Body of pancreas (tissue), 4 donors: ENCODE measurements at regions not wholly inside any gene's neighbourhood (a gene's known extent, or its start where the extent isn't known, plus 50 kb on each side); places are given as distances from the start of the nearest gene placed in this dataset.

Experiments used
- ATAC-seq: fragments of 150-250 bp; one replicate; pipeline ENCODE4 v1.9.1; 2016
- DNase-seq, 4 donors: peaks; one replicate each; pipeline ENCODE4 v3.0.0-alpha.2; 2019
- H3K27ac ChIP-seq, 4 donors: fragments of 200-600 bp; sonication (generic); 1 replicate in 3 of 4; 2 replicates in 1 of 4; pipeline versions ENCODE4 v1.5.1 to v1.6.1; 2016 to 2019; ENCODE audit warnings: mild to moderate bottlenecking in 1 of 4, mixed read lengths in 1 of 4, moderate library complexity in 1 of 4
- H3K27me3 ChIP-seq, 2 donors: fragments of 200-600 bp; sonication (generic); one replicate each; pipeline ENCODE4 v1.6.0; 2016; ENCODE audit warnings: mild to moderate bottlenecking in 1 of 2
- H3K36me3 ChIP-seq, 2 donors: fragments of 200-600 bp; sonication (generic); replicated peaks in 1 of 2; 2 replicates each; pipeline ENCODE4 v1.5.1; 2016; ENCODE audit warnings: low read depth in 2 of 2; ENCODE audit not compliant: insufficient read depth in 1 of 2
- H3K4me1 ChIP-seq: fragments of 200-600 bp; sonication (generic); one replicate; pipeline ENCODE4 v1.6.0; 2016
- H3K4me3 ChIP-seq, 2 donors: fragments of 200-600 bp; sonication (generic); 1 replicate in 1 of 2; 2 replicates in 1 of 2; pipeline ENCODE4 v1.5.1; 2016 to 2019
- H3K9me3 ChIP-seq, 3 donors: fragments of 200-600 bp; sonication (generic); 1 replicate in 2 of 3; 2 replicates in 1 of 3; pipeline ENCODE4 v1.5.1; 2016
- CTCF ChIP-seq, 7 experiments: fragments of 450-650 bp in 4 of 7; fragments of 200-600 bp in 3 of 7; sonication (generic) in 3 of 7; IDR thresholded peaks; one replicate each; pipeline ENCODE4 v1.5.1; 2016 to 2019; ENCODE audit warnings: antibody characterized with exemption in 7 of 7
- POLR2A ChIP-seq, 3 donors: fragments of 450-650 bp; IDR thresholded peaks; one replicate each; pipeline ENCODE4 v1.6.1; 2016; ENCODE audit warnings: antibody characterized with exemption in 3 of 3, mild to moderate bottlenecking in 2 of 3
- WGBS, 2 donors: methylation state at CpG; one replicate each; pipeline ENCODE4 v1.1.5; 2017; 5-methylcytosine and 5-hydroxymethylcytosine counted together
- intact Hi-C: fragments of 100-400 bp; cut with DNase I; formaldehyde crosslinking; loops from one replicate; pipeline ENCODE4 v1.15.1; 2023

DNA sequence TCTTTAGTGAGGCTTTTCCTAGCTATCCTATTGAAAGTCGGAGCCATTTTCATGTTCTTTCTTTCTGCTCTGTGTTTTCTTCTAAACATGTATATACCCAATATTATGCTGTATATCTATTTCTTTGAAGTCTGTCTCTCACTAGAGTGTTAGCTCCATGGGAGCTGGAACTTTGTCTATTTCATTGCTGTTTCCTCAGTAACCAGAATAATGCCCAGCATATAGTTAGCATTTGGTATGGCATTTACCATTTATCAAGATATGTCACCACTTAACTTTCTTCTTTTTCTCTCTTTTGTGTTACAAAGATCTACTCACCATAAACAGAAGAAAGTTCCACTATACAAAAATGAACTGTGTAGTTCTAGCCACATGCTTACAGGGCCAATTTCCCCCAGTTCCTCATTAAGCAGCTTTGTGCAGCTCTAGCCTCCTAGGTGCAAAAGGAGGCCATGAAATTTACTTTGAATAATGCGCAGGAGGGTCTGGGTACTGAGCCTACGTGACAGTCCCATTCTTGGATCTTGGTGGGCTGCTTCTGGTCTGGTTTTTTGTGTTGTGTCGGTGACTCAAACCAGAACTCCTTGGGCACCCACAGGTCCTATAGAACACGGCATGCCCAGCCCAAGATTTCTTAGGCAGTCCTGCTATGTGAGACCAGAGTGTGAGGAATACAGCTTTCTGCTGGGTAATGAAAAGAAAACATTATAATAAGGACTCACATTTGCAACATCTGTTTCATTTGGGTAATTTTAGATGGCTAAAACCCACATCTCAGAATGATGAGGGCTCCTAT lies 302.3 kb upstream of the IGFBP7 start:
- WGBS, 2 donors, result 74 to 75% methylated on average over 5 of the region's 5 CpGs
- ATAC-seq, result no peak
- H3K27me3 ChIP-seq, result no peaks in the 10 kb centered on the region
- peaks cover 6% of the 10 kb centered on the region for H3K4me1 ChIP-seq
- intact Hi-C loops, result no loop called here
- no peak overlapping the region for H3K27ac ChIP-seq
- H3K4me3 ChIP-seq, result no peak overlapping the region
- TF ChIP-seq CTCF (IDR thresholded peaks at IDR 0.05) (no peak), POLR2A (IDR thresholded peaks at IDR 0.05) (no peak)
- H3K9me3 ChIP-seq, result no peaks in the 10 kb centered on the region
- no peak for DNase-seq
- no peaks in the 10 kb centered on the region for H3K36me3 ChIP-seq

DNA sequence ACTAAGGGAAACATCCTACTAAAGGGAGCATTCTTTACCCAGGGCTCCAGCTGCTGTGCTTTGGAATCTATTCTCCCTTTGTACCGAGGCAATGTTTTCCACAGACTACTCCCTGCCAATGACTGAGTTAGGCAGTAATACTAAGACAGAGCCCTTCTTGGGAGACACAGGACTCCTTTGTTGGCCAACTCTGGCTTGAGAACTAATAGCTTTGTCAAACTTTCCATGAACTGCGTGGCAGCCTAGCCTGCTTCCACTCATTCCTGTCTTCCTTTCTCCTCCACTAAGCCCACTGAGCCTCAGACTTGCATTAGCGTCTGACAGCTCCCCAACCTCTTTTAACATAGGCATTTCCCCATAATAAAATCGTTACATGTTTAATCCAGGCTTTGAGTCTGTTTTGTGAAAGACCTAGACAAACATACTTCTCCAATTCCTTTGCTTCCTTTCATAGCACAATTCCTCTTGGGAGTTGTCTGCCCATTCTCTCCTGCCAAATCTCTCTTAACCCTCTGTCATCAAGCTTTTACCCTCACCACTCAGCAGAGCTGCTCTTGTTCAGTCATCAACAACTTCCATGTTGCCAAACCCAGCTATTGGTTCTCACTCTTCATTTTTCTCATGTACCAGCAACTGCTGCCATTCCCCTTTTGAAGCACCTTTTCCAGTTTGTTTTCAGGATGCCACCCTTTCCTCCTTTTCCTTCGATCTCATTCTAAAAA lies 300.3 kb upstream of the IGFBP7 start:
- intact Hi-C loops, result no loop called here
- TF ChIP-seq CTCF (IDR thresholded peaks at IDR 0.05) (no peak), POLR2A (IDR thresholded peaks at IDR 0.05) (no peak)
- no peak for ATAC-seq

DNA sequence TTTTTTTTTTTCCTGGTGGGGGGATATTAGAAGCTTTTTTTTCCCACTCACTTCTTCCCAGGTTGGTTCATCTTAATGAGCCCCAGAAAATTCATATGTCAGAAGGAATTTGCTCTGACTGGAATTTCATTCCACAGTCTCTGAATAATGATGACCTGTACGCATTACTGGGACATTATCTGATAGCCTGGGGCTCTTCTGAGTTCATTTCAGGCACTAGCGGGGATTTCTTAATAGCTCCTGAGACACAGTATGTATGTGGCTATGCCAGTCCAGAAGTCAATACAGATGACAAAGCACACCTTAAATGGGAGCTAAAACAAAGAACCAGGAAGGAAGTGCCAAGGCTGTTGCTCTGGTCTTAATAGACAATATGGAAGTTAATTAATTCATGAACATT lies 295.2 kb upstream of the IGFBP7 start:
- no peak for ATAC-seq
- intact Hi-C loops, result no loop called here
- Histone ChIP-seq H3K27ac (no peak overlapping the region), H3K9me3 (no peaks in the 10 kb centered on the region), H3K36me3 (no peaks in the 10 kb centered on the region), H3K4me3 (no peak overlapping the region), H3K4me1 (no peaks in the 10 kb centered on the region), H3K27me3 (no peaks in the 10 kb centered on the region)
- TF ChIP-seq POLR2A (IDR thresholded peaks at IDR 0.05) (no peak), CTCF (IDR thresholded peaks at IDR 0.05) (no peak)
- 42 to 59% methylated on average over 2 of the region's 2 CpGs for WGBS, 2 donors
- DNase-seq, result no peak

More for the DNA sequence above, 300.3 kb upstream of the IGFBP7 start:
- 36 to 62% methylated on average over 5 of the region's 5 CpGs for WGBS, 2 donors
- Histone ChIP-seq H3K27me3 (no peaks in the 10 kb centered on the region), H3K4me3 (no peak overlapping the region), H3K27ac (no peak overlapping the region), H3K9me3 (no peaks in the 10 kb centered on the region), H3K36me3 (no peaks in the 10 kb centered on the region), H3K4me1 (peaks cover 6% of the 10 kb centered on the region)
- DNase-seq, result no peak

GRCh38 chr4:57404483-57404882 lies 294.3 kb upstream of the IGFBP7 start:
- H3K9me3 ChIP-seq, result no peaks in the 10 kb centered on the region
- intact Hi-C loops, result no loop called here
- 39 to 60% methylated on average over 4 of the region's 4 CpGs for WGBS, 2 donors
- no peaks in the 10 kb centered on the region for H3K4me1 ChIP-seq
- no peak overlapping the region for H3K4me3 ChIP-seq
- TF ChIP-seq CTCF (IDR thresholded peaks at IDR 0.05) (no peak), POLR2A (IDR thresholded peaks at IDR 0.05) (no peak)
- DNase-seq (no peak), ATAC-seq (no peak)
- no peak overlapping the region for H3K27ac ChIP-seq
- no peaks in the 10 kb centered on the region for H3K27me3 ChIP-seq
- H3K36me3 ChIP-seq, result no peaks in the 10 kb centered on the region
